Parathyroid adenoma (tissue), 2 donors: ENCODE measurements at regions not wholly inside any gene's neighbourhood (a gene's known extent, or its start where the extent isn't known, plus 50 kb on each side); places are given as distances from the start of the nearest gene placed in this dataset.

ENCODE experiments used
- H2AFZ ChIP-seq: fragments of 300-600 bp; sonication (generic); one replicate; pipeline ENCODE4 v1.7.0; 2017; ENCODE audit warnings: antibody characterized with exemption, mild to moderate bottlenecking
- H3K27ac ChIP-seq: fragments of 300-600 bp; sonication (generic); one replicate; pipeline ENCODE4 v1.7.0; 2017
- H3K27me3 ChIP-seq: fragments of 300-600 bp; sonication (generic); one replicate; pipeline ENCODE4 v1.7.0; 2017; ENCODE audit warnings: low read length; ENCODE audit not compliant: control insufficient read depth, insufficient read depth
- H3K36me3 ChIP-seq: fragments of 300-600 bp; sonication (generic); one replicate; pipeline ENCODE4 v1.7.0; 2017; ENCODE audit warnings: low read length; ENCODE audit not compliant: control insufficient read depth, insufficient read depth
- H3K4me1 ChIP-seq: fragments of 300-600 bp; sonication (generic); one replicate; pipeline ENCODE4 v1.7.0; 2017; ENCODE audit warnings: control low read depth
- H3K4me2 ChIP-seq: fragments of 300-600 bp; sonication (generic); one replicate; pipeline ENCODE4 v1.7.0; 2017; ENCODE audit warnings: low read length
- H3K4me3 ChIP-seq: fragments of 300-600 bp; sonication (generic); one replicate; pipeline ENCODE4 v1.7.0; 2017; ENCODE audit warnings: low read depth, low read length
- H3K79me2 ChIP-seq: fragments of 300-600 bp; sonication (generic); one replicate; pipeline ENCODE4 v1.7.0; 2017; ENCODE audit warnings: control low read depth
- H3K9ac ChIP-seq: fragments of 300-600 bp; sonication (generic); one replicate; pipeline ENCODE4 v1.7.0; 2017; ENCODE audit warnings: mild to moderate bottlenecking
- H3K9me3 ChIP-seq: fragments of 300-600 bp; sonication (generic); one replicate; pipeline ENCODE4 v1.7.0; 2017; ENCODE audit warnings: low read length; ENCODE audit not compliant: control insufficient read depth
- TF ChIP-seq, protein P1 (sequence below): fragments of 300-600 bp; sonication (generic); IDR thresholded peaks from one replicate; pipeline ENCODE4 v1.7.0; 2017; ENCODE audit warnings: antibody characterized with exemption, mild to moderate bottlenecking
- donor health status: primary hyperparathyroidism.

DNA sequence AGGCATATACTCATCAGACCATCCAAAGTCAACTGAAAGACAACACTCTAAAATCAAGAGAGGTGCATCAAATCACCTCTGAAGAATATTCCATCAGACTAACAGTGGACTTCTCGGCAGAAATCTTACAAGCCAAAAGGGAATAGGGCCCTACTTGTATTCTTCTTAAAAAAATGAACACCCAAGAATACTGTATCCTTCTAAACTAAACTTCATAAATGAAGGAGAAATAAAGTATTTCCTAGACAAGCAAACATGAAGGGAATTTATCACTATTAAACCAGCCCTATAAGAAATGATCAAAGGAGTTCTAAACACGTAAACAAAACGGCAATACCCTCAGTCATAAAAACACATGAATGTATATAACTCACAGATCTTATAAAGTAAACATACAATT, 141.2 kb downstream of the CXXC4 start:
- Histone ChIP-seq H3K4me2 (no peak overlapping the region), H3K4me1 (no peaks in the 10 kb centered on the region), H3K36me3 (no peaks in the 10 kb centered on the region), H3K79me2 (no peaks in the 10 kb centered on the region), H3K9ac (no peak overlapping the region), H3K9me3 (peaks cover 2% of the 10 kb centered on the region), H3K4me3 (no peak overlapping the region), H3K27me3 (no peaks in the 10 kb centered on the region), H2AFZ (no peak overlapping the region), H3K27ac (no peak overlapping the region)
- TF ChIP-seq, protein P1, sequence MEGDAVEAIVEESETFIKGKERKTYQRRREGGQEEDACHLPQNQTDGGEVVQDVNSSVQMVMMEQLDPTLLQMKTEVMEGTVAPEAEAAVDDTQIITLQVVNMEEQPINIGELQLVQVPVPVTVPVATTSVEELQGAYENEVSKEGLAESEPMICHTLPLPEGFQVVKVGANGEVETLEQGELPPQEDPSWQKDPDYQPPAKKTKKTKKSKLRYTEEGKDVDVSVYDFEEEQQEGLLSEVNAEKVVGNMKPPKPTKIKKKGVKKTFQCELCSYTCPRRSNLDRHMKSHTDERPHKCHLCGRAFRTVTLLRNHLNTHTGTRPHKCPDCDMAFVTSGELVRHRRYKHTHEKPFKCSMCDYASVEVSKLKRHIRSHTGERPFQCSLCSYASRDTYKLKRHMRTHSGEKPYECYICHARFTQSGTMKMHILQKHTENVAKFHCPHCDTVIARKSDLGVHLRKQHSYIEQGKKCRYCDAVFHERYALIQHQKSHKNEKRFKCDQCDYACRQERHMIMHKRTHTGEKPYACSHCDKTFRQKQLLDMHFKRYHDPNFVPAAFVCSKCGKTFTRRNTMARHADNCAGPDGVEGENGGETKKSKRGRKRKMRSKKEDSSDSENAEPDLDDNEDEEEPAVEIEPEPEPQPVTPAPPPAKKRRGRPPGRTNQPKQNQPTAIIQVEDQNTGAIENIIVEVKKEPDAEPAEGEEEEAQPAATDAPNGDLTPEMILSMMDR = no peak

GRCh38 chr4:104352211-104352610, 142.5 kb downstream of the CXXC4 start:
- Histone ChIP-seq H3K36me3 (no peaks in the 10 kb centered on the region), H2AFZ (no peak overlapping the region), H3K27ac (no peak overlapping the region), H3K4me2 (no peak overlapping the region), H3K27me3 (no peaks in the 10 kb centered on the region), H3K9me3 (no peaks in the 10 kb centered on the region), H3K79me2 (no peaks in the 10 kb centered on the region), H3K4me1 (no peaks in the 10 kb centered on the region), H3K4me3 (no peak overlapping the region), H3K9ac (no peak overlapping the region)
- TF ChIP-seq, protein P1 = no peak

DNA sequence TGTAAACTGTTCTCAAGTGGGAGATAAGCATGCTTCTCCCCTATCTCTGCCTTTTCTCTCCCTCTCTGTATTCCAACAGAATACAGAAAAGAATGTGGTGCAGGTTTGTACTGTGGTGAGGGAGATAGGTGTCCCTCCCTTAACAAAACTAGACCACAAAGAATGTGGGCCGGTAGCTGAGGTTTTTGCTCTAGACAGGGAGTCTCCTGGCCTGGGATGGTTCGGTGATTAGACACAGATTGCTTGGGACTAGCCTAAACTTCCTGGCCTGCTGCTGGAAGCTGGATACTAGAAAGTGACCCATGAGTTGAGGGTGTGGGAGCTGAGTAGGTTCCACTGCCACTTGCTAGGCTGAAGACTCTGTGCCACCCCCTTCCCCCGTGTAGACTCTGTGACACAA, 143.0 kb downstream of the CXXC4 start:
- no peak overlapping the region for H2AFZ ChIP-seq
- TF ChIP-seq, protein P1 = no peak
- H3K27ac ChIP-seq = no peak overlapping the region
- no peak overlapping the region for H3K4me2 ChIP-seq
- no peaks in the 10 kb centered on the region for H3K27me3 ChIP-seq
- H3K36me3 ChIP-seq = no peaks in the 10 kb centered on the region
- no peak overlapping the region for H3K9ac ChIP-seq
- H3K4me3 ChIP-seq = no peak overlapping the region
- no peaks in the 10 kb centered on the region for H3K9me3 ChIP-seq
- H3K4me1 ChIP-seq = no peaks in the 10 kb centered on the region
- H3K79me2 ChIP-seq = no peaks in the 10 kb centered on the region

GRCh38 chr4:104345598-104346242, 149.0 kb downstream of the CXXC4 start:
- H3K27me3 ChIP-seq = no peaks in the 10 kb centered on the region
- no peak overlapping the region for H2AFZ ChIP-seq
- H3K9me3 ChIP-seq = no peaks in the 10 kb centered on the region
- H3K4me3 ChIP-seq = no peak overlapping the region
- H3K4me1 ChIP-seq = no peaks in the 10 kb centered on the region
- TF ChIP-seq, protein P1 = no peak
- H3K27ac ChIP-seq = no peak overlapping the region
- H3K4me2 ChIP-seq = no peak overlapping the region
- no peaks in the 10 kb centered on the region for H3K36me3 ChIP-seq
- H3K9ac ChIP-seq = no peak overlapping the region
- H3K79me2 ChIP-seq = no peaks in the 10 kb centered on the region

DNA sequence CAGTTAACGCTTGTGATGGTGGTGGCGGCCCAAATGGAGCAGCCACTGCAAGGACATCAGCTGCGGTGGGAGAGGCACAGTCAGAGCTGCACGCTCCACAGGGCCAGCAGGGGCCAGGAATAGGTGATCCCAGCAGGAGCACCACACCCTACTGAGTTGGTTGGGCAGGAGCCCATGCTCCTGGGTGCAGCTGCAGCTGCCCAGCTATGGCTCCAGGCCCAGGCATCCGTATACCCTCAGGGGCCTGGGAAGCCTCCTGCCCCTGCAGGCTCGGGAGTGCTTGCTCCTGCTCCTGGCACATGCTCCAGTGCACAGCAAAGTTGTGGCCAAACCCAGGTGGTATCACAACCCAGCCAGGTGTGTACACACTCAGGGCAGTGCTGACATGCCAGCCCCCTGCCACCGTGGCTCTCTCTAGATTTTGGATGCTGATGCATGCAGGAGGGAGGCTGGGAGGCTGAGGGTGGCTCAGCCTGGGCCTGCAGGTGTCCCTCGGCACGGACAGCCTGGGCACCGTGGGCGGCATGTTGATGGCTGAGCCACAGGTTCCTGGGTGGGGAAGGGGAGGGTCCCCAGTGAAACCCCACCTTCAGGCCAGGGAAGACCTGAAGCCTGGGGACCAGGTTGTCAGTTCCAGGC, 150.2 kb downstream of the CXXC4 start:
- no peak overlapping the region for H3K27ac ChIP-seq
- H3K4me1 ChIP-seq = no peaks in the 10 kb centered on the region
- no peaks in the 10 kb centered on the region for H3K36me3 ChIP-seq
- no peak overlapping the region for H3K9ac ChIP-seq
- TF ChIP-seq, protein P1 = no peak
- H2AFZ ChIP-seq = no peak overlapping the region
- no peaks in the 10 kb centered on the region for H3K9me3 ChIP-seq
- H3K4me3 ChIP-seq = no peak overlapping the region
- no peaks in the 10 kb centered on the region for H3K79me2 ChIP-seq
- no peaks in the 10 kb centered on the region for H3K27me3 ChIP-seq
- no peak overlapping the region for H3K4me2 ChIP-seq
